ENCODE measurements at regions not wholly inside any gene's neighbourhood (a gene's known extent, or its start where the extent isn't known, plus 50 kb on each side); places are given as distances from the start of the nearest gene placed in this dataset.

GRCh38 chr2:129457277-129457818, 522.1 kb upstream of the RAB6C start:
- DNase-seq (ENCODE audit: low read depth) = no peak
- TF ChIP-seq CTCF (conservative IDR thresholded peaks at IDR 0.05; ENCODE audit: low read depth, low read length) = no peak
- H3K4me3 ChIP-seq (ENCODE audit: low read depth, low read length) = no peak overlapping the region

GRCh38 chr2:129458006-129458405, 521.5 kb upstream of the RAB6C start:
- TF ChIP-seq CTCF (conservative IDR thresholded peaks at IDR 0.05; ENCODE audit: low read depth, low read length) = no peak
- no peak overlapping the region for H3K4me3 ChIP-seq (ENCODE audit: low read depth, low read length)
- no peak for DNase-seq (ENCODE audit: low read depth)

GRCh38 chr2:129458436-129458835, 521.0 kb upstream of the RAB6C start:
- no peak overlapping the region for H3K4me3 ChIP-seq (ENCODE audit: low read depth, low read length)
- no peak for DNase-seq (ENCODE audit: low read depth)
- TF ChIP-seq CTCF (conservative IDR thresholded peaks at IDR 0.05; ENCODE audit: low read depth, low read length) = no peak

- TF ChIP-seq CTCF (conservative IDR thresholded peaks at IDR 0.05; ENCODE audit: low read depth, low read length) = no peak
- no peak overlapping the region for H3K4me3 ChIP-seq (ENCODE audit: low read depth, low read length)
- DNase-seq (ENCODE audit: low read depth) = no peak
Measured at GRCh38 chr2:129459200-129459876, 520.1 kb upstream of the RAB6C start.

- no peak for TF ChIP-seq CTCF (conservative IDR thresholded peaks at IDR 0.05; ENCODE audit: low read depth, low read length)
- DNase-seq (ENCODE audit: low read depth) = no peak
- H3K4me3 ChIP-seq (ENCODE audit: low read depth, low read length) = no peak overlapping the region
Measured at GRCh38 chr2:129459881-129460280, 519.6 kb upstream of the RAB6C start.

- no peak for TF ChIP-seq CTCF (conservative IDR thresholded peaks at IDR 0.05; ENCODE audit: low read depth, low read length)
- DNase-seq (ENCODE audit: low read depth) = no peak
- H3K4me3 ChIP-seq (ENCODE audit: low read depth, low read length) = no peak overlapping the region
Measured at GRCh38 chr2:129460299-129461198, 518.9 kb upstream of the RAB6C start.

Data from choroid plexus epithelial cell (primary cell).